Right lobe of liver (tissue), 4 donors: ENCODE measurements at regions not wholly inside any gene's neighbourhood (a gene's known extent, or its start where the extent isn't known, plus 50 kb on each side); places are given as distances from the start of the nearest gene placed in this dataset.

ENCODE experiments used
- POLR2A ChIP-seq: fragments of 450-650 bp; IDR thresholded peaks from one replicate; pipeline ENCODE4 v1.6.1; 2017; ENCODE audit warnings: antibody characterized with exemption, mild to moderate bottlenecking
- TF ChIP-seq, protein P1 (sequence below), 4 donors: fragments of 200-600 bp in 3 of 4; fragments of 450-650 bp in 1 of 4; IDR thresholded peaks; one replicate each; pipeline versions ENCODE4 v1.5.1 to v1.8.0; 2016 to 2022; ENCODE audit warnings: antibody characterized with exemption in 4 of 4, mild to moderate bottlenecking in 2 of 4
- donor health status: DM: no; HTN: no; CAD: no.
- donor health status: DM: no; HTN: no; CAD: no.
- donor health status: DM: no; HTN: yes; CAD: no.

DNA sequence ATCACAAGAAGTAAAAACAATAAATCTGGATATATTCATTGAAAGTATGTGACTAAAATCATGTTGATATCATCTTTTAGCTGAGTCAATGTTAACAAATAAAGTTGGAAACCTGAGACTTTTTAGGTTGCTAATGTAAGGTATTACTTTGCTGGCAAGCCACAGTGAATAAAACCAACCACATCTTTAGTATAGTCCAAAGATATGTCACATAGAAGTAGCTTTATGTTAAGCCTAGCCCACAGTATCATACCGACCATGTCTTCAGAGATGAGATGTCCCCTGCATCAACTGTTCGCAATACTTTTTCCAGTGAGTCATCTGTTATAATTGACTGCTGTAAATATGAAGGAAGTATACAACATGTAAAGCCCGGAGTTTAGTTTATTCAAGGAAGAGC is 107.6 kb upstream of the MCHR2 start:
- TF ChIP-seq, protein P1, sequence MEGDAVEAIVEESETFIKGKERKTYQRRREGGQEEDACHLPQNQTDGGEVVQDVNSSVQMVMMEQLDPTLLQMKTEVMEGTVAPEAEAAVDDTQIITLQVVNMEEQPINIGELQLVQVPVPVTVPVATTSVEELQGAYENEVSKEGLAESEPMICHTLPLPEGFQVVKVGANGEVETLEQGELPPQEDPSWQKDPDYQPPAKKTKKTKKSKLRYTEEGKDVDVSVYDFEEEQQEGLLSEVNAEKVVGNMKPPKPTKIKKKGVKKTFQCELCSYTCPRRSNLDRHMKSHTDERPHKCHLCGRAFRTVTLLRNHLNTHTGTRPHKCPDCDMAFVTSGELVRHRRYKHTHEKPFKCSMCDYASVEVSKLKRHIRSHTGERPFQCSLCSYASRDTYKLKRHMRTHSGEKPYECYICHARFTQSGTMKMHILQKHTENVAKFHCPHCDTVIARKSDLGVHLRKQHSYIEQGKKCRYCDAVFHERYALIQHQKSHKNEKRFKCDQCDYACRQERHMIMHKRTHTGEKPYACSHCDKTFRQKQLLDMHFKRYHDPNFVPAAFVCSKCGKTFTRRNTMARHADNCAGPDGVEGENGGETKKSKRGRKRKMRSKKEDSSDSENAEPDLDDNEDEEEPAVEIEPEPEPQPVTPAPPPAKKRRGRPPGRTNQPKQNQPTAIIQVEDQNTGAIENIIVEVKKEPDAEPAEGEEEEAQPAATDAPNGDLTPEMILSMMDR (IDR thresholded peaks at IDR 0.05): no peak
- TF ChIP-seq POLR2A: no peak
